ENCODE measurements at regions not wholly inside any gene's neighbourhood (a gene's known extent, or its start where the extent isn't known, plus 50 kb on each side); places are given as distances from the start of the nearest gene placed in this dataset.

GRCh38 chr13:109548374-109548773 lies 238.0 kb downstream of the IRS2 start:
- no peak for TF ChIP-seq CTCF (conservative IDR thresholded peaks at IDR 0.05; ENCODE audit: low read depth, low read length)

GRCh38 chr13:109547942-109548341 lies 238.4 kb downstream of the IRS2 start:
- DNase-seq (ENCODE audit: low read depth): no peak
- TF ChIP-seq CTCF (conservative IDR thresholded peaks at IDR 0.05; ENCODE audit: low read depth, low read length): no peak
- H3K4me3 ChIP-seq (ENCODE audit: low read depth, low read length): no peak overlapping the region

More at GRCh38 chr13:109548374-109548773, 238.0 kb downstream of the IRS2 start:
- H3K4me3 ChIP-seq (ENCODE audit: low read depth, low read length): no peak overlapping the region
- no peak for DNase-seq (ENCODE audit: low read depth)

GRCh38 chr13:109545931-109546330 lies 240.5 kb downstream of the IRS2 start:
- DNase-seq (ENCODE audit: low read depth): no peak
- no peak for TF ChIP-seq CTCF (conservative IDR thresholded peaks at IDR 0.05; ENCODE audit: low read depth, low read length)
- no peak overlapping the region for H3K4me3 ChIP-seq (ENCODE audit: low read depth, low read length)

GRCh38 chr13:109541081-109541480 lies 245.3 kb downstream of the IRS2 start:
- no peak for TF ChIP-seq CTCF (conservative IDR thresholded peaks at IDR 0.05; ENCODE audit: low read depth, low read length)
- H3K4me3 ChIP-seq (ENCODE audit: low read depth, low read length): no peak overlapping the region
- DNase-seq (ENCODE audit: low read depth): no peak

- DNase-seq (ENCODE audit: low read depth): no peak
- no peak for TF ChIP-seq CTCF (conservative IDR thresholded peaks at IDR 0.05; ENCODE audit: low read depth, low read length)
- no peak overlapping the region for H3K4me3 ChIP-seq (ENCODE audit: low read depth, low read length)
Measured at GRCh38 chr13:109537584-109537983, 248.8 kb downstream of the IRS2 start.

- no peak for TF ChIP-seq CTCF (conservative IDR thresholded peaks at IDR 0.05; ENCODE audit: low read depth, low read length)
- H3K4me3 ChIP-seq (ENCODE audit: low read depth, low read length): no peak overlapping the region
- no peak for DNase-seq (ENCODE audit: low read depth)
Measured at GRCh38 chr13:109533350-109533749, 253.0 kb downstream of the IRS2 start.

DNA sequence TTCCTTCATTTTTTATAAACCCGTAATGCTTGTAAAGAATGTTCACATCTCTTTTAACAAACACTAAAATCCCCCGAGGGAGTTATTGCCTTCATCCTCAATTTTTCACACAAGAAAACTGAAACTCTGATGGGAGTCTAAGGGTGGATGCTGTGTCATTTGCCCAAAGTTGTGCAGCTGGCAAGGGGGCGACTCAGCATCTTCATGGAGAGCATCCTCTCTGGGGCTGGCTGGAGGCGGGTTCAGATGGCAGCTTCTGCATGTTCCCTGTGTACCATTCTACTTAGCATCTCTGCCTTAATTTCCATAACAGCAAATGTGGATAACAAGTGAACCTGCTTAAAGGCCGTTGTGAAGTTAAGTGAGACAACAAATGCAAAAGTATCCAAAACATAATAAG lies 256.4 kb downstream of the IRS2 start:
- TF ChIP-seq CTCF (conservative IDR thresholded peaks at IDR 0.05; ENCODE audit: low read depth, low read length): no peak
- no peak for DNase-seq (ENCODE audit: low read depth)
- H3K4me3 ChIP-seq (ENCODE audit: low read depth, low read length): no peak overlapping the region

All from choroid plexus epithelial cell (primary cell).